ENCODE measurements at regions not wholly inside any gene's neighbourhood (a gene's known extent, or its start where the extent isn't known, plus 50 kb on each side); places are given as distances from the start of the nearest gene placed in this dataset.

- Mint-ChIP-seq H3K27ac (no peak overlapping the region), H3K27me3 (ENCODE audit: low read depth) (peaks cover 5% of the 10 kb centered on the region), H3K36me3 (ENCODE audit: low read depth) (no peaks in the 10 kb centered on the region), H3K4me3 (no peak overlapping the region), H3K4me1 (ENCODE audit: low read depth) (no peaks in the 10 kb centered on the region), H3K9me3 (ENCODE audit: insufficient read depth) (no peaks in the 10 kb centered on the region)
- CTCF ChIA-PET = no interaction called here
- ATAC-seq (no peak), DNase-seq (no peak)
- POLR2A ChIA-PET = no interaction called here
These were observed 53.8 kb upstream of the SGPP1 start for GRCh38 chr14:63781686-63782085.

- ATAC-seq (no peak), DNase-seq (no peak)
These were observed 55.0 kb upstream of the SGPP1 start for GRCh38 chr14:63782683-63783389.

GRCh38 chr14:63788011-63788933 lies 60.4 kb upstream of the SGPP1 start:
- CTCF ChIA-PET = interaction anchor here (1.3 kb wide), 1 partner anchor 515 kb away, joined by 3 read pairs; no protein-coding TSS in a partner anchor
- Mint-ChIP-seq H3K27me3 (ENCODE audit: low read depth) (peaks cover 14% of the 10 kb centered on the region), H3K9me3 (ENCODE audit: insufficient read depth) (no peaks in the 10 kb centered on the region), H3K27ac (no peak overlapping the region), H3K4me1 (ENCODE audit: low read depth) (peaks cover 2% of the 10 kb centered on the region), H3K4me3 (no peak overlapping the region), H3K36me3 (ENCODE audit: low read depth) (no peaks in the 10 kb centered on the region)
- ATAC-seq (no peak), DNase-seq (no peak)
- POLR2A ChIA-PET = no interaction called here

More at GRCh38 chr14:63782683-63783389, 55.0 kb upstream of the SGPP1 start:
- Mint-ChIP-seq H3K4me3 (no peak overlapping the region), H3K27me3 (ENCODE audit: low read depth) (peaks cover 5% of the 10 kb centered on the region), H3K27ac (no peak overlapping the region), H3K4me1 (ENCODE audit: low read depth) (no peaks in the 10 kb centered on the region), H3K9me3 (ENCODE audit: insufficient read depth) (no peaks in the 10 kb centered on the region), H3K36me3 (ENCODE audit: low read depth) (no peaks in the 10 kb centered on the region)
- ChIA-PET CTCF (no interaction called here), POLR2A (no interaction called here)

- H3K27me3 Mint-ChIP-seq (ENCODE audit: low read depth) = peaks cover 23% of the 10 kb centered on the region
- DNase-seq (no peak), ATAC-seq (no peak)
- peaks cover 2% of the 10 kb centered on the region for H3K4me1 Mint-ChIP-seq (ENCODE audit: low read depth)
- POLR2A ChIA-PET = no interaction called here
- H3K27ac Mint-ChIP-seq = no peak overlapping the region
- no peaks in the 10 kb centered on the region for H3K9me3 Mint-ChIP-seq (ENCODE audit: insufficient read depth)
- CTCF ChIA-PET = interaction anchor here (1.5 kb wide), 2 partner anchors 502 to 510 kb away, joined by 4 to 5 read pairs; no protein-coding TSS in a partner anchor
- H3K36me3 Mint-ChIP-seq (ENCODE audit: low read depth) = no peaks in the 10 kb centered on the region
- H3K4me3 Mint-ChIP-seq = no peak overlapping the region
These were observed 59.4 kb upstream of the SYNE2 start for GRCh38 chr14:63793376-63793775.

- ATAC-seq (no peak), DNase-seq (no peak)
- CTCF ChIA-PET = interaction anchor here (0.6 kb wide), 1 partner anchor 500 kb away, joined by 3 read pairs; no protein-coding TSS in a partner anchor
- peaks cover 13% of the 10 kb centered on the region for H3K27me3 Mint-ChIP-seq (ENCODE audit: low read depth)
- H3K9me3 Mint-ChIP-seq (ENCODE audit: insufficient read depth) = no peaks in the 10 kb centered on the region
- no peak overlapping the region for H3K27ac Mint-ChIP-seq
- H3K4me1 Mint-ChIP-seq (ENCODE audit: low read depth) = peaks cover 8% of the 10 kb centered on the region
- no peak overlapping the region for H3K4me3 Mint-ChIP-seq
- H3K36me3 Mint-ChIP-seq (ENCODE audit: low read depth) = no peaks in the 10 kb centered on the region
- POLR2A ChIA-PET = no interaction called here
These were observed 57.3 kb upstream of the SYNE2 start for GRCh38 chr14:63795532-63795931.

- Mint-ChIP-seq H3K4me1 (ENCODE audit: low read depth) (peaks cover 14% of the 10 kb centered on the region), H3K9me3 (ENCODE audit: insufficient read depth) (no peaks in the 10 kb centered on the region), H3K27me3 (ENCODE audit: low read depth) (peaks cover 10% of the 10 kb centered on the region), H3K36me3 (ENCODE audit: low read depth) (no peaks in the 10 kb centered on the region), H3K27ac (no peak overlapping the region), H3K4me3 (no peak overlapping the region)
- no peak for ATAC-seq
- no peak for DNase-seq
- CTCF ChIA-PET = interaction anchor here (0.7 to 3.6 kb wide), 16 partner anchors 14 to 504 kb away, joined by 3 to 32 read pairs (median 3); partner anchors contain the start of genes ESR2 and SGPP1
- POLR2A ChIA-PET = no interaction called here
These were observed 52.7 kb upstream of the SYNE2 start for GRCh38 chr14:63800083-63800482.

GRCh38 chr14:63800651-63801375 lies 52.0 kb upstream of the SYNE2 start:
- no peak overlapping the region for H3K27ac Mint-ChIP-seq
- H3K27me3 Mint-ChIP-seq (ENCODE audit: low read depth) = peaks cover 9% of the 10 kb centered on the region
- H3K36me3 Mint-ChIP-seq (ENCODE audit: low read depth) = no peaks in the 10 kb centered on the region
- H3K4me1 Mint-ChIP-seq (ENCODE audit: low read depth) = peaks cover 14% of the 10 kb centered on the region
- H3K4me3 Mint-ChIP-seq = no peak overlapping the region
- DNase-seq = no peak
- POLR2A ChIA-PET = interaction anchor here (1.3 kb wide), 1 partner anchor 159 kb away, joined by 4 read pairs; no protein-coding TSS in a partner anchor
- CTCF ChIA-PET = interaction anchor here (0.7 to 3.6 kb wide), 15 partner anchors 15 to 503 kb away, joined by 3 to 32 read pairs (median 3); partner anchors contain the start of genes ESR2 and SGPP1
- H3K9me3 Mint-ChIP-seq (ENCODE audit: insufficient read depth) = no peaks in the 10 kb centered on the region
- no peak for ATAC-seq

All from activated CD8-positive, alpha-beta T cell treated with anti-CD3 and anti-CD28 coated beads, Interleukin-2, amount 10 ng/mL, durations not matched to agents 7 days and 5 days (primary cell).